Muscle layer of colon (tissue), 2 donors: ENCODE measurements at regions not wholly inside any gene's neighbourhood (a gene's known extent, or its start where the extent isn't known, plus 50 kb on each side); places are given as distances from the start of the nearest gene placed in this dataset.

ENCODE experiments used
- H3K27ac ChIP-seq: one replicate; pipeline ENCODE4 v1.7.0; 2013; ENCODE audit warnings: low read depth, mild to moderate bottlenecking, low read length, moderate library complexity
- H3K27me3 ChIP-seq, 2 donors: one replicate each; pipeline ENCODE4 v1.7.0; 2013; ENCODE audit warnings: low read length in 2 of 2, mild to moderate bottlenecking in 2 of 2; ENCODE audit not compliant: insufficient read depth in 2 of 2, control insufficient read depth in 1 of 2
- H3K36me3 ChIP-seq: one replicate; pipeline ENCODE4 v1.7.0; 2013; ENCODE audit warnings: mild to moderate bottlenecking, low read length; ENCODE audit not compliant: insufficient read depth
- H3K4me1 ChIP-seq: one replicate; pipeline ENCODE4 v1.7.0; 2013; ENCODE audit warnings: mild to moderate bottlenecking, low read length; ENCODE audit not compliant: insufficient read depth
- H3K4me3 ChIP-seq, 2 donors: one replicate each; pipeline ENCODE4 v1.7.0; 2013; ENCODE audit warnings: low read length in 2 of 2, low read depth in 1 of 2, mild to moderate bottlenecking in 1 of 2, moderate library complexity in 1 of 2
- H3K9ac ChIP-seq: one replicate; pipeline ENCODE4 v1.7.0; 2013; ENCODE audit warnings: low read length
- H3K9me3 ChIP-seq: one replicate; pipeline ENCODE4 v1.7.0; 2013; ENCODE audit warnings: mild to moderate bottlenecking, low read length
- donor health status: abdominal sarcoma.
- donor health status: Adenocarcinoma of cecum.

- Histone ChIP-seq H3K9ac (no peak overlapping the region), H3K4me3 (no peak overlapping the region), H3K36me3 (no peaks in the 10 kb centered on the region), H3K4me1 (no peaks in the 10 kb centered on the region), H3K27me3 (no peaks in the 10 kb centered on the region), H3K27ac (no peak overlapping the region), H3K9me3 (no peaks in the 10 kb centered on the region)
Observed at GRCh38 chr11:110812086-110812733, 100.0 kb upstream of the ARHGAP20 start.

- Histone ChIP-seq H3K36me3 (no peaks in the 10 kb centered on the region), H3K9ac (no peak overlapping the region), H3K9me3 (no peaks in the 10 kb centered on the region), H3K27me3 (no peaks in the 10 kb centered on the region), H3K27ac (no peak overlapping the region), H3K4me3 (no peak overlapping the region), H3K4me1 (no peaks in the 10 kb centered on the region)
Observed at GRCh38 chr11:110809417-110810199, 97.4 kb upstream of the ARHGAP20 start.

- H3K9me3 ChIP-seq, result no peaks in the 10 kb centered on the region
- no peaks in the 10 kb centered on the region for H3K36me3 ChIP-seq
- no peak overlapping the region for H3K4me3 ChIP-seq
- H3K9ac ChIP-seq, result no peak overlapping the region
- H3K27ac ChIP-seq, result no peak overlapping the region
- no peaks in the 10 kb centered on the region for H3K27me3 ChIP-seq
- no peaks in the 10 kb centered on the region for H3K4me1 ChIP-seq
Observed at GRCh38 chr11:110808248-110808647, 96.0 kb upstream of the ARHGAP20 start.

GRCh38 chr11:110807801-110808200 lies 95.6 kb upstream of the ARHGAP20 start:
- H3K9me3 ChIP-seq, result no peaks in the 10 kb centered on the region
- no peak overlapping the region for H3K27ac ChIP-seq
- no peaks in the 10 kb centered on the region for H3K27me3 ChIP-seq
- H3K36me3 ChIP-seq, result no peaks in the 10 kb centered on the region
- H3K4me3 ChIP-seq, result no peak overlapping the region
- no peak overlapping the region for H3K9ac ChIP-seq
- no peaks in the 10 kb centered on the region for H3K4me1 ChIP-seq

- H3K4me1 ChIP-seq, result no peaks in the 10 kb centered on the region
- H3K27ac ChIP-seq, result no peak overlapping the region
- no peaks in the 10 kb centered on the region for H3K9me3 ChIP-seq
- no peak overlapping the region for H3K9ac ChIP-seq
- H3K4me3 ChIP-seq, result no peak overlapping the region
- no peaks in the 10 kb centered on the region for H3K36me3 ChIP-seq
- H3K27me3 ChIP-seq, result no peaks in the 10 kb centered on the region
Observed at GRCh38 chr11:110805756-110806155, 93.5 kb upstream of the ARHGAP20 start.

GRCh38 chr11:110802162-110802561 lies 89.9 kb upstream of the ARHGAP20 start:
- Histone ChIP-seq H3K27me3 (no peaks in the 10 kb centered on the region), H3K9ac (no peak overlapping the region), H3K36me3 (no peaks in the 10 kb centered on the region), H3K27ac (no peak overlapping the region), H3K4me1 (no peaks in the 10 kb centered on the region), H3K9me3 (no peaks in the 10 kb centered on the region), H3K4me3 (no peak overlapping the region)

- no peaks in the 10 kb centered on the region for H3K27me3 ChIP-seq
- H3K4me1 ChIP-seq, result no peaks in the 10 kb centered on the region
- H3K4me3 ChIP-seq, result no peak overlapping the region
- H3K36me3 ChIP-seq, result no peaks in the 10 kb centered on the region
- no peak overlapping the region for H3K27ac ChIP-seq
- H3K9ac ChIP-seq, result no peak overlapping the region
- H3K9me3 ChIP-seq, result no peaks in the 10 kb centered on the region
Observed at GRCh38 chr11:110801328-110801727, 89.1 kb upstream of the ARHGAP20 start.

- Histone ChIP-seq H3K9me3 (no peaks in the 10 kb centered on the region), H3K9ac (no peak overlapping the region), H3K27ac (no peak overlapping the region), H3K36me3 (no peaks in the 10 kb centered on the region), H3K4me1 (no peaks in the 10 kb centered on the region), H3K27me3 (no peaks in the 10 kb centered on the region), H3K4me3 (no peak overlapping the region)
Observed at GRCh38 chr11:110798201-110798900, 86.1 kb upstream of the ARHGAP20 start.

- no peaks in the 10 kb centered on the region for H3K4me1 ChIP-seq
Observed at GRCh38 chr11:110797453-110797852, 85.2 kb upstream of the ARHGAP20 start.

GRCh38 chr11:110795112-110795624 lies 82.9 kb upstream of the ARHGAP20 start:
- H3K4me1 ChIP-seq, result no peaks in the 10 kb centered on the region
- H3K4me3 ChIP-seq, result no peak overlapping the region
- no peaks in the 10 kb centered on the region for H3K27me3 ChIP-seq
- H3K9ac ChIP-seq, result no peak overlapping the region
- H3K9me3 ChIP-seq, result no peaks in the 10 kb centered on the region
- no peak overlapping the region for H3K27ac ChIP-seq
- H3K36me3 ChIP-seq, result no peaks in the 10 kb centered on the region

More at GRCh38 chr11:110797453-110797852, 85.2 kb upstream of the ARHGAP20 start:
- no peak overlapping the region for H3K9ac ChIP-seq
- no peaks in the 10 kb centered on the region for H3K36me3 ChIP-seq
- H3K4me3 ChIP-seq, result no peak overlapping the region
- H3K9me3 ChIP-seq, result no peaks in the 10 kb centered on the region
- no peaks in the 10 kb centered on the region for H3K27me3 ChIP-seq
- no peak overlapping the region for H3K27ac ChIP-seq

- H3K36me3 ChIP-seq, result no peaks in the 10 kb centered on the region
- H3K9ac ChIP-seq, result no peak overlapping the region
- H3K27me3 ChIP-seq, result no peaks in the 10 kb centered on the region
- H3K4me1 ChIP-seq, result no peaks in the 10 kb centered on the region
- H3K4me3 ChIP-seq, result no peak overlapping the region
- no peaks in the 10 kb centered on the region for H3K9me3 ChIP-seq
- H3K27ac ChIP-seq, result no peak overlapping the region
Observed at GRCh38 chr11:110793556-110793955, 81.3 kb upstream of the ARHGAP20 start.
